ENCODE measurements at regions not wholly inside any gene's neighbourhood (a gene's known extent, or its start where the extent isn't known, plus 50 kb on each side); places are given as distances from the start of the nearest gene placed in this dataset.

GRCh38 chr6:27019651-27020552, 227.6 kb upstream of the PRSS16 start:
- TF ChIP-seq, protein P1, sequence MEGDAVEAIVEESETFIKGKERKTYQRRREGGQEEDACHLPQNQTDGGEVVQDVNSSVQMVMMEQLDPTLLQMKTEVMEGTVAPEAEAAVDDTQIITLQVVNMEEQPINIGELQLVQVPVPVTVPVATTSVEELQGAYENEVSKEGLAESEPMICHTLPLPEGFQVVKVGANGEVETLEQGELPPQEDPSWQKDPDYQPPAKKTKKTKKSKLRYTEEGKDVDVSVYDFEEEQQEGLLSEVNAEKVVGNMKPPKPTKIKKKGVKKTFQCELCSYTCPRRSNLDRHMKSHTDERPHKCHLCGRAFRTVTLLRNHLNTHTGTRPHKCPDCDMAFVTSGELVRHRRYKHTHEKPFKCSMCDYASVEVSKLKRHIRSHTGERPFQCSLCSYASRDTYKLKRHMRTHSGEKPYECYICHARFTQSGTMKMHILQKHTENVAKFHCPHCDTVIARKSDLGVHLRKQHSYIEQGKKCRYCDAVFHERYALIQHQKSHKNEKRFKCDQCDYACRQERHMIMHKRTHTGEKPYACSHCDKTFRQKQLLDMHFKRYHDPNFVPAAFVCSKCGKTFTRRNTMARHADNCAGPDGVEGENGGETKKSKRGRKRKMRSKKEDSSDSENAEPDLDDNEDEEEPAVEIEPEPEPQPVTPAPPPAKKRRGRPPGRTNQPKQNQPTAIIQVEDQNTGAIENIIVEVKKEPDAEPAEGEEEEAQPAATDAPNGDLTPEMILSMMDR (IDR thresholded peaks at IDR 0.05; ENCODE audit: low read depth, low read length, missing control alignments): no peak
- in situ Hi-C loops (cut with HindIII; ENCODE audit: low sequenced_read_pairs): no loop called here
- H3K4me3 ChIP-seq (ENCODE audit: low read depth, low read length): peak overlapping the region; percentile 65
- DNase-seq (ENCODE audit: low read depth): peak; percentile 56

DNA sequence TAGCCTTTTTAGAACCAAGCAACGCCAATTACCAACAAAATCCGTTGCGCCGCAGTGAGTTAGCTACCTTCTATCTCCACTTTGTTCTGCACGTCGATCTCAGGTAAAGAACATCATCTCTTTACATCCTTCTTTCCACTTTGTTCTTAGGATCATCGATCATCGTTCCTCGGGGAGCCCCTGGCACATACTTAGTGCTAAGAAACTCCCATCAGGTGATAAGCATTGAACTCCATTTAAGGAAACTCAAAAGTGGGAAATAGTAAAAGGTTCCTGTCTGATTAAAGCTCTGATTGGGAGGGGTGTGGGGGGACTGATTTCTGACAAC, 227.0 kb upstream of the PRSS16 start:
- H3K4me3 ChIP-seq (ENCODE audit: low read depth, low read length): peak overlapping the region; percentile 65
- DNase-seq (ENCODE audit: low read depth): no peak
- TF ChIP-seq, protein P1 (IDR thresholded peaks at IDR 0.05; ENCODE audit: low read depth, low read length, missing control alignments): no peak
- in situ Hi-C loops (cut with HindIII; ENCODE audit: low sequenced_read_pairs): no loop called here

- no peak overlapping the region for H3K4me3 ChIP-seq (ENCODE audit: low read depth, low read length)
- no peak for DNase-seq (ENCODE audit: low read depth)
- in situ Hi-C loops (cut with HindIII; ENCODE audit: low sequenced_read_pairs): no loop called here
- TF ChIP-seq, protein P1 (IDR thresholded peaks at IDR 0.05; ENCODE audit: low read depth, low read length, missing control alignments): no peak
Observed at GRCh38 chr6:27023664-27024063, 223.8 kb upstream of the PRSS16 start.

DNA sequence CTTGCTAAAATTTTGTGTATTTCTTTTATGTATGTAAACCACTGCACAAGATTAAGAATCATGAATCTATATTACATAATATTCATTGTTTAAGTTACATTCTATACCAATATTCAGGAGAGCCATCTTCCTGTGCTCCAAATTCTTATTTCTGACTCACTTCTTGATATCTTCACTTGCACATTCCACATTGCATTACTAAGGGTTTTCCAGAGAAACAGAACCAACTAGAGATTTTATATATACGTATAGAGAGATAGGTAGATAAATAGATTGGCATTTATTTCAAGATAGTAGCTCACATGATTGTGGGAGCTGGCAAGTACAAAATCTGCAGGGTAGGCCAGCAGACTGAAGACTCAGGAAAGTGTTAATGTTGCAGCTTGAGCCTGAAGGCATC, 222.2 kb upstream of the PRSS16 start:
- in situ Hi-C loops (cut with HindIII; ENCODE audit: low sequenced_read_pairs): no loop called here
- DNase-seq (ENCODE audit: low read depth): no peak
- TF ChIP-seq, protein P1 (IDR thresholded peaks at IDR 0.05; ENCODE audit: low read depth, low read length, missing control alignments): no peak
- H3K4me3 ChIP-seq (ENCODE audit: low read depth, low read length): no peak overlapping the region

- in situ Hi-C loops (cut with HindIII; ENCODE audit: low sequenced_read_pairs): no loop called here
- TF ChIP-seq, protein P1 (IDR thresholded peaks at IDR 0.05; ENCODE audit: low read depth, low read length, missing control alignments): no peak
- no peak overlapping the region for H3K4me3 ChIP-seq (ENCODE audit: low read depth, low read length)
- DNase-seq (ENCODE audit: low read depth): no peak
Observed at GRCh38 chr6:27026361-27026760, 221.1 kb upstream of the PRSS16 start.

DNA sequence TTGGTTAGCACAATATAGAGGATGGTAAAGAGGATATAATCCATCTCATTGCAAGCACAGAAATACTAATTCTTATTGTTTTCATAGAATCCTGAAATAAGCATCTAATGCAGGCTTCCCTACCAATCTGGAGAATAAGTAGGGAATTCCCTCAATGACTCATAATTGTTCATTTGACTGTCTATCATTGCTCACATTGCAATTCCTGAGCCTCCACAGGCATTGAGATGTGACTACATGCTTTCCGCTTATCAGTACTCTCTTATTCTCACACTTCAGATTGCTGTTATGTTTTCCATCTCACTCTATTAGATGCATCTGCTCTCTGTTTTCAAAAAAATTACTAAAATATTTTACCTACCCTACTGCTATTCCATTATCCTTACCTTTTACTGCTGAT, 216.2 kb upstream of the PRSS16 start:
- no peak for DNase-seq (ENCODE audit: low read depth)
- in situ Hi-C loops (cut with HindIII; ENCODE audit: low sequenced_read_pairs): no loop called here
- H3K4me3 ChIP-seq (ENCODE audit: low read depth, low read length): no peak overlapping the region
- TF ChIP-seq, protein P1 (IDR thresholded peaks at IDR 0.05; ENCODE audit: low read depth, low read length, missing control alignments): no peak
